HepG2 (cell line): ENCODE measurements at regions not wholly inside any gene's neighbourhood (a gene's known extent, or its start where the extent isn't known, plus 50 kb on each side); places are given as distances from the start of the nearest gene placed in this dataset.

Experiments
- ATAC-seq: fragments of 200-7000 bp; cut with Tn5 transposase; 3 replicates; pipeline ENCODE4 v1.9.1; 2020; ENCODE audit warnings: mild to moderate bottlenecking, moderate library complexity
- BruUV-seq: library from RNA; stranded (reverse); fragments of 400-500 nt; replicated peaks from 2 replicates; lab custom pipeline; 2021; lab: Mats Ljungman, UMichigan
- CTCF ChIA-PET: fragments of 300-600 bp; formaldehyde crosslinking; extraction: SDS; loops from one replicate; lab custom pipeline; 2021; ENCODE audit warnings: low total read pairs, inconsistent platforms, low intra/inter-chr PET ratio; lab: Yijun Ruan, JAX
- POLR2A ChIA-PET: fragments of 350-600 bp; sonication (Branson Sonifier 250); formaldehyde crosslinking; loops from one replicate; lab custom pipeline; 2020; ENCODE audit warnings: antibody characterized with exemption, inconsistent platforms; lab: Yijun Ruan, JAX
- DNase-seq: peaks from one replicate; pipeline ENCODE4 v3.0.0-alpha.2; 2015; ENCODE audit warnings: low spot score
- FAIRE-seq: peaks from 3 replicates; lab custom pipeline; 2011; peaks lifted over from hg19 to GRCh38; lab: Jason Lieb, UNC
- H2AFZ ChIP-seq: one replicate; pipeline ENCODE4 v1.6.1; 2011; ENCODE audit warnings: low read length, inconsistent platforms
- H3K27ac ChIP-seq: fragments of 300-600 bp; 3 replicates; pipeline ENCODE4 v1.8.0; 2011; ENCODE audit warnings: mixed run types, mild to moderate bottlenecking, mixed read lengths, low read length, inconsistent platforms; ENCODE audit not compliant: insufficient read depth; ENCODE audit errors: extremely low read length
- H3K27me3 ChIP-seq, 2 experiments: fragments of 200-600 bp in 1 of 2; 2 replicates in 1 of 2; 3 replicates in 1 of 2; pipeline versions ENCODE4 v1.6.0 to v1.8.0; 2011; ENCODE audit warnings: low read length in 2 of 2, mild to moderate bottlenecking in 2 of 2, moderate library complexity in 2 of 2, inconsistent platforms in 1 of 2; ENCODE audit not compliant: insufficient read depth in 2 of 2, control insufficient read depth in 1 of 2
- H3K36me3 ChIP-seq, 2 experiments: fragments of 200-600 bp in 1 of 2; replicated peaks in 1 of 2; 2 replicates in 1 of 2; 3 replicates in 1 of 2; pipeline versions ENCODE4 v1.5.1 to v1.8.0; 2011; ENCODE audit warnings: low read length in 2 of 2, inconsistent platforms in 1 of 2; ENCODE audit not compliant: insufficient read depth in 2 of 2, control insufficient read depth in 1 of 2
- H3K4me1 ChIP-seq: 2 replicates; pipeline ENCODE4 v1.5.1; 2012; ENCODE audit warnings: low read length, inconsistent platforms; ENCODE audit not compliant: insufficient read depth
- H3K4me2 ChIP-seq: 2 replicates; pipeline ENCODE4 v1.6.0; 2011; ENCODE audit warnings: low read depth, low read length, inconsistent platforms
- H3K4me3 ChIP-seq, 3 experiments: fragments of 200-600 bp in 1 of 3; sonication (generic), shearing (Covaris generic) in 1 of 3; replicated peaks in 1 of 3; 2 replicates each; pipeline ENCODE4 v1.5.1; 2011 to 2016; ENCODE audit warnings: low read length in 3 of 3, inconsistent platforms in 2 of 3, low read depth in 2 of 3, mild to moderate bottlenecking in 2 of 3, control low read depth in 1 of 3, mixed read lengths in 1 of 3; ENCODE audit not compliant: insufficient read depth in 1 of 3
- H3K79me2 ChIP-seq: one replicate; pipeline ENCODE4 v1.6.1; 2011; ENCODE audit warnings: low read length, inconsistent platforms; ENCODE audit not compliant: insufficient read depth
- H3K9ac ChIP-seq: 2 replicates; pipeline ENCODE4 v1.6.0; 2011; ENCODE audit warnings: mild to moderate bottlenecking, low read depth, low read length, inconsistent platforms; ENCODE audit not compliant: insufficient read depth
- H3K9me3 ChIP-seq: 2 replicates; pipeline ENCODE4 v1.5.1; 2012; ENCODE audit warnings: mild to moderate bottlenecking, low read length
- H4K20me1 ChIP-seq: 2 replicates; pipeline ENCODE4 v1.6.0; 2011; ENCODE audit warnings: inconsistent platforms, mild to moderate bottlenecking, low read length, moderate library complexity; ENCODE audit not compliant: insufficient read depth
- ESRRA ChIP-seq: sonication (generic); formaldehyde crosslinking; IDR thresholded peaks from 2 replicates; pipeline ENCODE4 v1.5.1; 2020; ENCODE audit warnings: mild to moderate bottlenecking, low read depth, missing genetic modification reagents
- FOXK2 ChIP-seq: fragments of 450-650 bp; IDR thresholded peaks from 2 replicates; pipeline ENCODE4 v1.6.1; 2016
- GATA4 ChIP-seq: sonication (generic); IDR thresholded peaks from 2 replicates; pipeline ENCODE4 v1.6.1; 2016; ENCODE audit warnings: antibody characterized with exemption, low read depth, borderline replicate concordance
- HMG20A ChIP-seq: IDR thresholded peaks from 2 replicates; pipeline ENCODE4 v1.6.1; 2016; ENCODE audit warnings: borderline replicate concordance
- HNF4G ChIP-seq, 2 experiments: sonication (generic) in 1 of 2; formaldehyde crosslinking in 1 of 2; IDR thresholded peaks; 2 replicates each; pipeline versions ENCODE4 v1.4.0 to v1.6.1; 2011 to 2020; ENCODE audit warnings: borderline replicate concordance in 2 of 2, low read depth in 2 of 2, mild to moderate bottlenecking in 2 of 2, low read length in 1 of 2, missing genetic modification reagents in 1 of 2, moderate library complexity in 1 of 2
- HNRNPUL1 ChIP-seq: fragments of 200-400 bp; formaldehyde crosslinking; IDR thresholded peaks from 2 replicates; pipeline ENCODE4 v1.6.1; 2017; ENCODE audit warnings: low read depth, mild to moderate bottlenecking, low read length, moderate library complexity
- ISL2 ChIP-seq: sonication (generic); formaldehyde crosslinking; IDR thresholded peaks from 2 replicates; pipeline ENCODE4 v1.5.0; 2020; ENCODE audit warnings: missing genetic modification reagents
- MNT ChIP-seq: fragments of 450-650 bp; IDR thresholded peaks from 2 replicates; pipeline ENCODE4 v1.6.1; 2016
- NFATC3 ChIP-seq: sonication (generic); formaldehyde crosslinking; IDR thresholded peaks from 2 replicates; pipeline ENCODE4 v1.5.1; 2020; ENCODE audit warnings: mild to moderate bottlenecking, missing genetic modification reagents
- RXRA ChIP-seq: sonication (generic); formaldehyde crosslinking; IDR thresholded peaks from 2 replicates; pipeline ENCODE4 v1.5.1; 2020; ENCODE audit warnings: missing genetic modification reagents
- SOX5 ChIP-seq: IDR thresholded peaks from 2 replicates; pipeline ENCODE4 v1.6.1; 2016; ENCODE audit warnings: borderline replicate concordance
- SOX6 ChIP-seq, 2 experiments: fragments of 450-650 bp in 1 of 2; sonication (generic) in 1 of 2; formaldehyde crosslinking in 1 of 2; IDR thresholded peaks; 2 replicates each; pipeline versions ENCODE4 v1.4.0 to v1.6.1; 2017 to 2020; ENCODE audit warnings: antibody characterized with exemption in 1 of 2, mild to moderate bottlenecking in 1 of 2, missing genetic modification reagents in 1 of 2
- ZFP82 ChIP-seq: sonication (generic); formaldehyde crosslinking; IDR thresholded peaks from 2 replicates; pipeline ENCODE4 v1.5.1; 2020; ENCODE audit warnings: mild to moderate bottlenecking, missing genetic modification reagents, borderline replicate concordance
- ZNF20 ChIP-seq: sonication (generic); formaldehyde crosslinking; IDR thresholded peaks from 2 replicates; pipeline ENCODE4 v1.4.0; 2020; ENCODE audit warnings: mild to moderate bottlenecking, moderate library complexity, missing genetic modification reagents
- WGBS: methylation state at CpG from one replicate; pipeline ENCODE4 v1.1.6; 2017; ENCODE audit warnings: low lambda C conversion rate; 5-methylcytosine and 5-hydroxymethylcytosine counted together
- in situ Hi-C: cut with HindIII; loops from 2 replicates; pipeline ENCODE4 v1.10.0; 2017; ENCODE audit warnings: low pct_unique_long_range_greater_than_20kb; ENCODE audit not compliant: extremely low pct_ligation_motif_present
- intact Hi-C: fragments of 100-400 bp; cut with micrococcal nuclease; formaldehyde crosslinking; loops from one replicate; pipeline ENCODE4 v1.10.0; 2022; ENCODE audit not compliant: unreplicated experiment
- TF ChIP-seq, protein P1 (sequence below): sonication (generic); formaldehyde crosslinking; IDR thresholded peaks from 2 replicates; pipeline ENCODE4 v1.4.0; 2020; ENCODE audit warnings: missing genetic modification reagents

GRCh38 chrX:43225626-43226328, 430.3 kb upstream of the MAOA start:
- no peaks in the 10 kb centered on the region for H3K36me3 ChIP-seq
- H3K4me2 ChIP-seq: peak overlapping the region; percentile 41
- H3K27ac ChIP-seq: peak overlapping the region; percentile 33
- ChIA-PET POLR2A (no interaction called here), CTCF (no interaction called here)
- 0% methylated on average over 3 of the region's 3 CpGs for WGBS
- no peaks in the 10 kb centered on the region for H3K9me3 ChIP-seq
- DNase-seq (peak; percentile 71), FAIRE-seq (peak; percentile 42), ATAC-seq (peak; percentile 100)
- in situ Hi-C loops: no loop called here
- intact Hi-C loops: loop anchor here (10.0 kb wide), 1 partner anchor 89 kb away; no protein-coding TSS in a partner anchor
- no TSS peak for BruUV-seq
- H3K79me2 ChIP-seq: no peaks in the 10 kb centered on the region
- no peak overlapping the region for H2AFZ ChIP-seq
- no peaks in the 10 kb centered on the region for H3K27me3 ChIP-seq
- H4K20me1 ChIP-seq: no peaks in the 10 kb centered on the region
- peak overlapping the region in 1 of 3 experiments; percentile 9; a peak in 2 of 6 replicates for H3K4me3 ChIP-seq
- no peak overlapping the region for H3K9ac ChIP-seq
- H3K4me1 ChIP-seq: peaks cover 30% of the 10 kb centered on the region
- no peak for TF ChIP-seq NFATC3 (CRISPR knock-in tag)
- TF ChIP-seq FOXK2: no peak
- no peak for TF ChIP-seq RXRA (CRISPR knock-in tag)
- TF ChIP-seq HNF4G (IDR thresholded peaks at IDR 0.05; ENCODE audit: borderline replicate concordance, low read depth, low read length): 0 out of 2 replicates have a peak, but pooled peaks have one; percentile 24
- no peak for TF ChIP-seq HNF4G (CRISPR knock-in tag; IDR thresholded peaks at IDR 0.05; ENCODE audit: borderline replicate concordance, low read depth)
- no peak for TF ChIP-seq ESRRA (CRISPR knock-in tag)
- TF ChIP-seq HNRNPUL1: peak; percentile 64; the same call in 1 of the 2 replicates
- TF ChIP-seq SOX5 (CRISPR knock-in tag): 0 out of 2 replicates have a peak, but pooled peaks have one; percentile 44
- TF ChIP-seq ZFP82 (CRISPR knock-in tag): no peak
- TF ChIP-seq, protein P1, sequence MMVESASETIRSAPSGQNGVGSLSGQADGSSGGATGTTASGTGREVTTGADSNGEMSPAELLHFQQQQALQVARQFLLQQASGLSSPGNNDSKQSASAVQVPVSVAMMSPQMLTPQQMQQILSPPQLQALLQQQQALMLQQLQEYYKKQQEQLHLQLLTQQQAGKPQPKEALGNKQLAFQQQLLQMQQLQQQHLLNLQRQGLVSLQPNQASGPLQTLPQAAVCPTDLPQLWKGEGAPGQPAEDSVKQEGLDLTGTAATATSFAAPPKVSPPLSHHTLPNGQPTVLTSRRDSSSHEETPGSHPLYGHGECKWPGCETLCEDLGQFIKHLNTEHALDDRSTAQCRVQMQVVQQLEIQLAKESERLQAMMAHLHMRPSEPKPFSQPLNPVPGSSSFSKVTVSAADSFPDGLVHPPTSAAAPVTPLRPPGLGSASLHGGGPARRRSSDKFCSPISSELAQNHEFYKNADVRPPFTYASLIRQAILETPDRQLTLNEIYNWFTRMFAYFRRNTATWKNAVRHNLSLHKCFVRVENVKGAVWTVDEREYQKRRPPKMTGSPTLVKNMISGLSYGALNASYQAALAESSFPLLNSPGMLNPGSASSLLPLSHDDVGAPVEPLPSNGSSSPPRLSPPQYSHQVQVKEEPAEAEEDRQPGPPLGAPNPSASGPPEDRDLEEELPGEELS (CRISPR knock-in tag): 0 out of 2 replicates have a peak, but pooled peaks have one; percentile 12
- no peak for TF ChIP-seq SOX6 (IDR thresholded peaks at IDR 0.05)
- peak; percentile 51; the same call in 1 of the 2 replicates for TF ChIP-seq SOX6 (CRISPR knock-in tag; IDR thresholded peaks at IDR 0.05)
- TF ChIP-seq ZNF20 (CRISPR knock-in tag): no peak
- TF ChIP-seq MNT: no peak
- peak; percentile 25; the same call in 1 of the 2 replicates for TF ChIP-seq ISL2
- peak; percentile 29; the same call in 1 of the 2 replicates for TF ChIP-seq HMG20A (CRISPR knock-in tag)
- peak; percentile 93 for TF ChIP-seq GATA4
